Activated CD8-positive, alpha-beta T cell treated with anti-CD3 and anti-CD28 coated beads for 36 hours (primary cell): ENCODE measurements at regions not wholly inside any gene's neighbourhood (a gene's known extent, or its start where the extent isn't known, plus 50 kb on each side); places are given as distances from the start of the nearest gene placed in this dataset.

Experiments
- ATAC-seq: fragments of 200-7000 bp; cut with Tn5 transposase; one replicate; pipeline ENCODE4 v1.10.0; 2021; ENCODE audit warnings: mild to moderate bottlenecking, moderate library complexity
- CTCF ChIA-PET: fragments of 350-600 bp; sonication (Branson Sonifier 250); formaldehyde crosslinking; loops from one replicate; lab custom pipeline; 2021; ENCODE audit warnings: antibody characterized with exemption; lab: Charles Lee
- POLR2A ChIA-PET: fragments of 350-600 bp; sonication (Branson Sonifier 250); formaldehyde crosslinking; loops from one replicate; lab custom pipeline; 2021; ENCODE audit warnings: antibody characterized with exemption; lab: Charles Lee
- DNase-seq: peaks from one replicate; pipeline ENCODE4 v3.0.0-alpha.2; 2020
- H3K27ac Mint-ChIP-seq: one replicate; pipeline ENCODE4 v1.8.0; 2021; ENCODE audit warnings: mild to moderate bottlenecking, mixed read lengths
- H3K27me3 Mint-ChIP-seq: one replicate; pipeline ENCODE4 v1.8.0; 2021; ENCODE audit warnings: mixed read lengths
- H3K36me3 Mint-ChIP-seq: one replicate; pipeline ENCODE4 v1.8.0; 2021; ENCODE audit warnings: low read depth, mixed read lengths
- H3K4me1 Mint-ChIP-seq: one replicate; pipeline ENCODE4 v1.8.0; 2021; ENCODE audit warnings: low read depth, mixed read lengths
- H3K4me3 Mint-ChIP-seq: one replicate; pipeline ENCODE4 v1.8.0; 2021; ENCODE audit warnings: mild to moderate bottlenecking, moderate library complexity, mixed read lengths
- H3K9me3 Mint-ChIP-seq: one replicate; pipeline ENCODE4 v1.8.0; 2021; ENCODE audit warnings: mixed read lengths
- CTCF ChIP-seq: fragments of 200-600 bp; IDR thresholded peaks from one replicate; pipeline ENCODE4 v1.8.0; 2022; ENCODE audit warnings: antibody characterized with exemption, mild to moderate bottlenecking
- intact Hi-C: fragments of 100-400 bp; cut with micrococcal nuclease; formaldehyde crosslinking; loops from one replicate; pipeline ENCODE4 v1.10.0; 2022

GRCh38 chr6:141261672-141262060 lies 871.1 kb upstream of the GJE1 start:
- CTCF ChIA-PET: no interaction called here
- Mint-ChIP-seq H3K4me1 (no peaks in the 10 kb centered on the region), H3K27ac (no peak overlapping the region), H3K27me3 (no peaks in the 10 kb centered on the region), H3K4me3 (no peak overlapping the region), H3K9me3 (no peaks in the 10 kb centered on the region), H3K36me3 (no peaks in the 10 kb centered on the region)
- ATAC-seq (no peak), DNase-seq (no peak)
- no peak for TF ChIP-seq CTCF
- intact Hi-C loops: no loop called here
- POLR2A ChIA-PET: no interaction called here

- intact Hi-C loops: no loop called here
- no peaks in the 10 kb centered on the region for H3K27me3 Mint-ChIP-seq
- H3K9me3 Mint-ChIP-seq: no peaks in the 10 kb centered on the region
- no peaks in the 10 kb centered on the region for H3K4me1 Mint-ChIP-seq
- ChIA-PET CTCF (no interaction called here), POLR2A (no interaction called here)
- no peaks in the 10 kb centered on the region for H3K36me3 Mint-ChIP-seq
- H3K27ac Mint-ChIP-seq: no peak overlapping the region
- ATAC-seq (no peak), DNase-seq (no peak)
- TF ChIP-seq CTCF: no peak
- H3K4me3 Mint-ChIP-seq: no peak overlapping the region
Measured at GRCh38 chr6:141261016-141261671, 871.6 kb upstream of the GJE1 start.

GRCh38 chr6:141260627-141261015 lies 872.1 kb upstream of the GJE1 start:
- ChIA-PET POLR2A (no interaction called here), CTCF (no interaction called here)
- Mint-ChIP-seq H3K36me3 (no peaks in the 10 kb centered on the region), H3K27ac (no peak overlapping the region), H3K4me3 (no peak overlapping the region), H3K4me1 (no peaks in the 10 kb centered on the region), H3K27me3 (no peaks in the 10 kb centered on the region), H3K9me3 (no peaks in the 10 kb centered on the region)
- DNase-seq (no peak), ATAC-seq (no peak)
- TF ChIP-seq CTCF: no peak
- intact Hi-C loops: no loop called here

- Mint-ChIP-seq H3K27ac (no peak overlapping the region), H3K4me3 (no peak overlapping the region), H3K9me3 (no peaks in the 10 kb centered on the region), H3K27me3 (no peaks in the 10 kb centered on the region), H3K36me3 (no peaks in the 10 kb centered on the region), H3K4me1 (no peaks in the 10 kb centered on the region)
- POLR2A ChIA-PET: no interaction called here
- TF ChIP-seq CTCF: no peak
- intact Hi-C loops: no loop called here
- CTCF ChIA-PET: no interaction called here
- no peak for DNase-seq
- ATAC-seq: no peak
Measured at GRCh38 chr6:141259807-141260206, 872.9 kb upstream of the GJE1 start.

- ATAC-seq: no peak
- ChIA-PET CTCF (no interaction called here), POLR2A (no interaction called here)
- Mint-ChIP-seq H3K4me1 (no peaks in the 10 kb centered on the region), H3K4me3 (no peak overlapping the region), H3K36me3 (no peaks in the 10 kb centered on the region), H3K9me3 (no peaks in the 10 kb centered on the region), H3K27me3 (no peaks in the 10 kb centered on the region), H3K27ac (no peak overlapping the region)
- no peak for TF ChIP-seq CTCF
- intact Hi-C loops: no loop called here
- DNase-seq: no peak
Measured at GRCh38 chr6:141259091-141259490, 873.6 kb upstream of the GJE1 start.
